Activated CD4-positive, alpha-beta T cell treated with anti-CD3 and anti-CD28 coated beads, Interleukin-10, Interleukin-2, amounts not matched to agents 100 ng/mL and 50 ng/mL, durations not matched to agents 16 hours and 8 hours (primary cell): ENCODE measurements at regions not wholly inside any gene's neighbourhood (a gene's known extent, or its start where the extent isn't known, plus 50 kb on each side); places are given as distances from the start of the nearest gene placed in this dataset.

ENCODE experiments used
- DNase-seq: peaks from one replicate; pipeline ENCODE4 v3.0.0-alpha.2; 2020

DNA sequence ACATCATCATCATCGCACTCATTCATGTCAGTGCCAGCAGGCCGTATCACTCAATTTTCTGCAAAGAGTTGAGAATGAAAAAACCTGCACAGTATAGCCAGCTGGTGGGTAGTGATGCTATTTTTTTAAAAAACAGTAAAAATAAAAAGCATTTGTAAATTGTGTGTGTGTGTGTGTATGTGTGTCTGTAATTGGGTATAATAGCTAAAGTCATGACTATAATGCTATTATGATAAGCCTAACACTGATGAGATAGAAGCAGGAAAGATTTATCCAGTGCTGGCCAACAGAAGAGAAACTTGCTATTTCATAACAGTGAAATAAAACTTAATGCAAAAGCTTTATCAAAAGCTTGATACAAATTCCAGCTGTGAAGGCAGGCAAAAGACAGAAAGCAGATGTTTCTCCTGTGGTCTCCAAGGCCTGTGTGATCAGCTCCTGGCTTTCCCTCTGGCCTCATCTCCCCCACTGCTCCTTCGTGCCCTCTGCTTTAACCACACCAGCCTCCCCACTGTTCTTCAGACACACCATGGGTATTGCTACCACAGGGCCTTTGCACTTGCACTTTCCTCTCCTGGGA lies 206.2 kb upstream of the IRX5 start:
- no peak for DNase-seq

DNA sequence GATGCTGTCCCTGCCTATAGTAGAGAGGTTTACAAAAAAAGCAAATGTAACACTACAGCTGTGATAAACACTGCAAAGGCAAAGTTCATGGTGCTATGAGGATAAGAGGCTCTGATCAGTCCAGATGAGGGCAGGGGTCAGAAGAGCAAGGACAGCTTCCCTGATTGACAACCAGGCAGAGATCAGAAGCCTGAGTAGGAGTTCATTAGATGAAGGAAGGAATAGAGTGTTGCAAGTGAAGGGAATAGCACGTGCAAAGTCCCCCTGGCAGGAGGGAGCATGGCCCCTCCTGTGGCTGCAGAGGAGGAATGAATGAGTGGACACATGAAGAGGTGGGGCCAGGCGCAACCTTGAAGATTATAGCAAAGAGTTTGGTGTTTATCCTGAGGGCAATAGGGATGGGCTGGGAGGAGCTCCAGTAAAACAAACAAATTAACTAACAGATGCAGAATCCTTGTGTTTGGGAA lies 208.4 kb upstream of the IRX5 start:
- DNase-seq = no peak

DNA sequence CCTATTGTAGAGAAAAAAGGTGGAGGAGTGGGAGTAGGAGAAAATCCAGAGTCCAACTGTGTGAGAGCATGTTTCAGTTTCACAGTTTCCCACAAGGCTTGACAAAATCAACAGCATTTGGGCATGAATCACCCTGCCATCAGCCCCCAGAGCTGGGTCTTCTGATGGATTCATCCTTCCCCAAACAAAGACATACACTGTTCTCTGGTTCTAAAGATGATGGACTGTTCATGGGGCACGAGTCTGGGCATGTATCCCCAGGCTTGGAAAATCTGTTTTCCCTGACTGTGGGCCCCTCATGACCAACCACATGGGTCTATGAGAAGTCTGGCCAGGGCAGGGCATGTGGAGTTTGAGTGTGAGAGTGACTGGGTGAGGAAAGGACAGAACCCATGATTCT lies 210.4 kb upstream of the IRX5 start:
- DNase-seq = no peak

DNA sequence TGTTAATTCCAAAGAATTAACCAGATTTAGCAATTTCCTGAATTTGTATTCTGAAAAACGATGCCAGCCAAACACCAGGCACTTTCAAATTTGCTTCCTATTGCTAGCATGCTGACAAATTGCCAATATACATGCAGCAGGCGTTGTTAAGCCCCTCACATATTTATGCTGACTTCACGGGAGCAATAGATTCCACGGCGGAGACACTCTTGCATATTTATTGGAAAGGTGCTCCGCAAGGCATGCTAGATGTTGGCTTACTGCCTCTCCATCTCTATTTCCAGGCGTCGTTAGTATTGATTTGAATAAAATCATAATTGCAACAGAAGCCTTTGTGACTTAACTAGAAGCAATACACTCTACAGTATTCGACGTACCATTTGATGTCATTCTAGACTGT lies 211.0 kb upstream of the IRX5 start:
- no peak for DNase-seq

DNA sequence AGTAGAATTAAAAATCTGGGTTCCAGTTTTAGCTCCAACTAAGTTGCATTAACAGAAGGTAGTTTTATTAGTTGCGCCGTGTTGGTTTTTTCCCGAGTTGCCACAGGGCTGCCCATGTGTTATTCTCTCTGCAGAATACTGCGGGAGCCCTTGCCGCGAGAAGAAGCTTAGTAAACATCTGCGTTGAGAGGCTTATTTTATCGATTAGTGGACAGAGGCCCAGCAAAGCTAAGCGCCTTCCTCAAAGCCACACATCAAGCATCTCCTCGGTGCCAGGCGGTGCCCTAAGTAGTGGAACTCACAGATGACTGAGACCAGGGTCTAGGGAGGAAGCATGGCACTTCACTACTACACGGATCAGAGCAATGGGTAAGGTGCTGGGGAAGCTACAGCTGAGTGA lies 212.3 kb upstream of the IRX5 start:
- DNase-seq = no peak

DNA sequence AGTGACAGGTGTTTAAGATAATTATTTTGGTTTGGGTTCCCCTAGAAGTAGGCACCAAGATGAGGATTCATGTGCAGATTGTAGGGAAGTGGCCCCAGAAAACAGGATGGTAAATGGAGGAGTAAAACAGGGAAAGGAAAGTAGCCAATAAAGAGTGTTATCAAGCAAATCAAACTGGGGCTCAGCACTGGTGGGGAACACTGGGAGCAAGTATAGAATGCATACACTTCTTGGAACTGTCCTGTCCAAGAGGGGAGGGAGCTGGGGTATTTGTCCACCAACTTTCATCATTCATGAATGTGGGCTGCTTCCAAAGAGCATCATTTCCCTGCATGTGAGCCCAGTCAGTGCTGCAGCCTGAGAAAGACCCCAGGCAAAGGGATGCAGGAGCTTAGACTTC lies 215.7 kb upstream of the IRX5 start:
- DNase-seq = no peak

DNA sequence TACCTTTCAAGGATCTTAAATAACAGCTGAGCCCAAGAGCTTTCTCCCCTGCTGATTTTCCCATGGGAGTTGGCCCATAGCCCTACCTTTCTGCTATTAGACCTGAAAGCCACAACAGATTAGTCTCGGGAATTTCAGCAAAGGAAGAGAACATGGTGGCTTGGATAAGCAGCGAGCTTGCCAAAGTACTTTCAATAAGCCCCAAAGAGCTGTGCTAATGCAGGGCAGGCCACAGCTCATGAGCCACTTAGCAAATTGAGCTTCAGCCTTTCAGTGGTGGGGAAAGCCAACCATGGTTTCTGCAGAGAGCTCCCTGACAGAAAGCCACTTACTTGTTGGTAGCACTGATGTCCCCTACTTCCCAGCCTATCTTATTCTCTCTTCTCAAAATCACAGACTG lies 217.8 kb upstream of the IRX5 start:
- no peak for DNase-seq

DNA sequence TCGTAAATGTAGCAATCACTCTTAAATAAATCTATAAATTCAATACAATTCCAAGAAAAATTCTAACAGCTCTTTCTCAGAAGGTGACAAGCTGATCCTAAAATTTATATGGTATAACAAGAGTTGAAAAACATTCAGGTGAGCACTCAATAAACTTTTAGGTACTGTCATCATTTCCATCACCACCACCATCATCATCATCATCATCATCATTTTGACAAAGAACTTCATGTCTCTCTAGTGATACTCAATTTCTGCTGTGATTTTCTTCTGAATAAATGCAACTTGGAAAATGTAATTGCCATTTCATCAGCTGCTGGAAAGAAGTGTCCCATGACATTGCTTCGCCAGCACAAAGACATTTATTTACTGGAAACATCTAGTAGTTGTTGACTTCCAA lies 222.9 kb upstream of the IRX5 start:
- no peak for DNase-seq

DNA sequence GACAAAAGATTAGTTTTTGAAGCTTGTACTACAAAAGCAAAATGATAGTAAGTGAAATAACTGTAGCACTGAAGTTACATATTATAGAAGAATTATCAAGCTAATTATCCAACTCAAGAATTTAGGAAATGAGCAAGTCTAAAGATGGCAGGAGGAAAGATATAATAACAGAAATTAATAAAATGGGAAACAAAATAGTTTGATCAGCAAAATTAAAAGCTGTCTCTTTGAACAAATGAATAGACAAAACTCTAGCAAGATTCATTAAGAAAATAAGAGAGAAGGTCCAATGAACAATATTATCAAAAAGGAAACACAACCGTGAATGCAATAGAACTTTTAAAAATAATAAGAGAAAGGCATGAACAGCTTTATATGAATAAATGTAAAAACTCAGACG lies 224.3 kb upstream of the IRX5 start:
- no peak for DNase-seq

DNA sequence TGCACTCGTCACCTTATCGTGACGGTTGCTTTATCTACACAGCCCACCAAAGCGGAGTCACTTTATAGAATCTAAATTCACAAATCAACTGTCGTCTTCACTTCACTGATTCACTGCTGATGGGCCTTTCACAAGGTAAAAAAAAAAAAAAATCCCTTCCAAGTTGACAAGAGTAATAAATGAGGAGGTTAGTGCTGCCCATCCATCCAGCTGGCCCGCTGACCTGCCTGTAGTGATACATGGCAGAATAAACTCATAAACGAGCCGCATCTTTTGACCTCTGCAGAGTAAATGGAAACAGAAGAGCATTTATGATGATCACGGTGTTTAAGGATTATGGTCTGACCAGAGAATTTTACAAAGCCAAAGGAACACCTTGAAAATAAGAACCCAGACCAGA lies 227.3 kb upstream of the IRX5 start:
- DNase-seq = no peak

DNA sequence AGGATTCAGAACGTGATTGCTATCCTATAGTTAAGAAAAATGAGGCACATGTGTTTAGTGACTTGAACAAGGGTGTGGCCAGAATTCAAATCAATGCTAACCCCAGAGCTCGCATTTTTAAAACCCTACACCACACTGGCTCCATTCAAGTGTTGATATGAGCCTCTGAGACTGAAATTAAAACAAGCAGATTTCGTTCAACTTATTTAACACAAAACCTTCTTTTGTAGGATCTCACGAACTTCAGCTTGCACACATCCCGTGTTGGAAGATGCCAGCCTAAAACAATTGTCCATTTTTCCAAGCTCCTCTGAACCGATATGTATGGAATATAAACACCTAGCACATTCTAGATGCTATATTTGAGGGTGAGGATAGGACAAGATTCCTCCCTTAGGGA lies 231.0 kb upstream of the IRX5 start:
- no peak for DNase-seq

DNA sequence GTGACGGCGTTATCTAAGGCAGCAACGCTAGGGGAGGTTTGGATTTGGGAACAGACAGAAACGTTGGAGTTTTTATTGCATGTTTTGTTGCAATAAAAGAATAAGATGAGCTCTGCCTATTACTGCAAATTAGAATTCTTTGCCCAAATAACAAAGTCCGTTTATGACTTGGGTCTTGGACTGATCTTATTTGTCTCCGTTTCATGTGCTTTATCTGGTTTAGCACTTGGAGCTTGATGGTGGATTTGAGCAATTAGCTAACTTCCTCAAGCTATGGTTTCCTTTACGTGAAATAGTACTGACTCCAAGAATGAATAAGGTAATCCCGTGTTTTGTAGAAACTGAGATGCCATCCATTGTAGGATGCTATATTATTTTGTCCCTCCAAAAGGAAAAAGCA lies 233.0 kb upstream of the IRX5 start:
- DNase-seq = no peak

DNA sequence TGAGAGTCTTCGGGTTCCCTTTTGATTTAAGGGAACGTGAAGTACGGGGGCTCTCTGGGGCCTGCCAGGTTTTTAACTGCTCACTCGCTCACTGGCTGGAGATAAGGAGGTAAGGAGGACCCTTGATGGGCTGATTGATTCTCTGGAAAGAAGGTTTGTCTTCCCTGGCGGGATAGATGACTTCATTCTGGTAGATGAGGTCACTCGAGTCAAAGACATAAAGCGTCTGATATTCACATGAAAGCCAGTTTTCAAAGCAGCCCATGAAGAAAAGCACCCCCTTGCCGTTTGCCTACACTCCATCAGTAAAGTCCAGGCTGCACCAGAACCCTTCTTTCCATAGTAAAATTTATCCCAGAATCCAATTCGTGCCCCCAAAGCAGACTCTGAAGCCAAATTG lies 233.7 kb upstream of the IRX5 start:
- DNase-seq = no peak

DNA sequence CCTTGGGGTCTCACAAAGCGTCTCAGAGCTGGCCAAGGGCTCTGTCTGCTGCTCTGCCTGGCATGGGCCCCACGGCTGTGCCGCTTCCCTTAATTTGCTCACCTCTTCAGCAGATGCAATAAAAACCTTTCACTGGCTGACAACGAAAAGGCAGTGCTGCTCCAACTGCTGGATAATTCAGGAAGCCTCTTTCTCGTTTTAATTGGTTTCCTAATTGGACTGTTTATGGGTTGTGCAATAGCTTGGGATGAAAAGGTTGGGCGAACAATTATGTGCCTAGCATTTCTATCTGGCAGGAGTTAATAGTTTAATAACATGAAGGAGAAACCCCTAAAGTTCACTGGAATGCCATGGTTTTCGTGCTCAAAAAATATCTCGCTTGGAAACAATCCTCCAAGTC lies 234.1 kb upstream of the IRX5 start:
- DNase-seq = no peak

DNA sequence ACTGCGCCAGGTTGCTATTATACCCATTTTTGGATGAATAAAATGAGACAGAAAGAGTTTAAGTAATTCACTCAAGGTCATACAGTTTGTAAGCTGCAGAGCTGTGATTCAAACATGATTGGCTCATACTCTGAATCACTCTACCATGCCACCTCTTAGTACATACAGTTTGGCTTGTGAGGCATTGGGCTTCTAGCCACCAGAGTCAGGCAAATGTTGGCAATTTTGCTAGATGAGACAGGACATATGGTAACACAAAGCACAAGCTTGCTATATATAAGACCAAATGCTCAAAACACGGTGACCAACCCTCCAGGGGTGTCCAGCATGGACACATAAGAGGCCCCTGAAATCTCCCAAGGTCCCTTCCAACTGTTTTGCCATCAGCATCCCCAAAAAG lies 236.0 kb upstream of the IRX5 start:
- no peak for DNase-seq

DNA sequence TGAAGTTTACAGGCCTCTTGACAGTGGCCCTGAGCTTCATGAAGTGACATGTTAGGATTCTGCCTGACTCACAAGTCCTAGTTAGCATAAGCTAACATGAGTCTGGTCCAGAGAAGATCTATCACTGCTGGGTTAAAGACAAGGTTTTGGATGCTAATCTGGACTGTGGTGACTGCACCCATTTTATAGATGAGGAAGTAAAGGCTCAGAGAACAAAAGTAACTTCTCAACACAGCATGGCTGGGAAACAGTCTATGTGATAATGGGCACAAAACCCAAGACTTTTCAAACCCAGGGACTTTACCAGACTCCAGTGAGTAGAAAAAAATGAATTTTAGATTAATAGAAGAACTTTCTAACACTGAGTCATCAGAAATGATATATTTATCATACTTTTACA lies 236.8 kb upstream of the IRX5 start:
- DNase-seq = no peak

DNA sequence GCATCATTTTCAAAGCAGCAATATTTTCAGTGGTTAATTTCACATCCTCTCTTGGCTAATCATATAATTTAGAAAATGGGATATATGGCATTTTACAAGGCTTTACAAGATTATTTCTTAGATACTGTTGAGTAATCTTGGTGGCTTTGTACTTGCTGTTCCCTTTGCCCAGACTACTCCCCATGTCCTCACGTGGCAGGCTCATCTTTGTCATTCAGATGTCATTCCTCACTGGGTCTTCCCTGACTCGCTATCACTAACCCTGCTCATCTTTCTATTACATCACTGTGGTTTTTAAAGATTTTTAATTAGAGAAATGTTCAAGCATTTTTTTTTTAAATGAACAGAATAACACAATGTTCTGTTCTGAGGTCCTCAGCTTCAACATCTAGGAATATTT lies 240.0 kb upstream of the IRX5 start:
- DNase-seq = no peak

DNA sequence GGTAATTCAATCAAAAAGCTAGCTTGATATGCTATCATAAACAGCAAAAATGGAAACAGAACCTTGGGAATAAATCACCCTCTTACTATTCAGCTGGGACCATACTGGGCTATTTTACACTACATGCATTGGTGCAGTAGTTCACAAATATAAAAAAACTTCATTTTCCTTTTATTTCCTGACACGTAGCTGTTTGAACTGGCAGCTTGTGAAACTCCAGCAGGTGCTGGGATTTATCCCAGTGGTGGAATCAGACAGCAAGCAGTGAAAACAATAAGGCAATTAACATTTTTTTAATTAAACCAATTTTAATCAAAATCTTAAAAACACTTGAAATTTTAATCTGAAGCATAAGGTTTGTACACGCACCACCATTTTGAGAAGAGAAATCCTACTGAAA lies 240.4 kb upstream of the IRX5 start:
- no peak for DNase-seq

DNA sequence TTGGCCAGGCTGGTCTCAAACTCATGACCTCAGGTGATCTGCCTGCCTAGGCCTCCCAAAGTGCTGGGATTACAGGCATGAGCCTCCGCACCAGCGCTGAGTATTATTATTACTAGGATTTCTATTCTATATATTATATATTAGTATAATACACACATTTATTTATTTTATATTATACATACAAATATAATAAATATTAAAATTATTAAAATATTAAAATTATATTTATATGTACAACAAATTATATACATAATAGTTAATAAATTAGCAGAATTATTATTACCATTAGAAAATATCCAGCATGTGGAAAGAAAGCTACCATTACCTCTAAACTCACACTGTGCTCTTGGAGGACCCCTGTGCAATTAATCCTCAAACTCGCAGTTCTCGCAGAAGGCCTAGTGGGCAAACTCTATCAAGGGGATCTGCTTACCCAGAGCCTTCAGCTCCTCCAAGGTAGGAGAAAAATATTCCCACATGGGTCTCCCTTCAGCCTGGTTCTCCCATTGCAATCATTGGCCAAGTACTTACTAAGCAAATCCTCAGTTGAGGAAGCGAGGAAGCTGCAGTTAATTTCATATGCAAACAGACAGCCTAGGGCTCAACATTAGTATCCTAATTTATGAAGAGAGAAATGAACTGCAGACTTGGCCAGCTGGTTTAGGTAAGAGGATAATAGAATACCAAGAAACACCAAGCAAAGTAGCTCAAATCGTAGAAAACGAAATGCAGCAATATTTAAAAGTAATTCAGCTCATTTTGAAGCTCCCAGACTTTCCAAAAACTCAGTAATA lies 241.4 kb upstream of the IRX5 start:
- DNase-seq = no peak

DNA sequence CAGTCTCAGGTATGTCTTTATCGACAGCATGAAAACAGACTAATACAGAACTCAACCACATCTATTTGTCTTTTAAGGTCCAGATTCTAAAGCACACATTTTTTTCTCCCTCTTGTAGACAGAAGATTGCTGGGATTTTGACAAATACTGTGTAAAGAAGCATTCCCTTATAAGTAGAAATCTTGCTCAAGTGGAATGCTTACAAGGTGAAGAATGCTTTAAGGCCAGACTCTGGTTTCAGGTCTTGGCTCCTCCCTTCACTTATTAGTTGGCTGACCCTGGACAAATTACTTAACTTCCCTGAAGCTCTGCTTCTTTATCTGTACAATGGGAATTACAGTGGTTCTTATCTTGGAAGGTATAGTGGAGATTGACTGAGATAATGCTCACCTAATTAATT lies 242.3 kb upstream of the IRX5 start:
- DNase-seq = no peak

DNA sequence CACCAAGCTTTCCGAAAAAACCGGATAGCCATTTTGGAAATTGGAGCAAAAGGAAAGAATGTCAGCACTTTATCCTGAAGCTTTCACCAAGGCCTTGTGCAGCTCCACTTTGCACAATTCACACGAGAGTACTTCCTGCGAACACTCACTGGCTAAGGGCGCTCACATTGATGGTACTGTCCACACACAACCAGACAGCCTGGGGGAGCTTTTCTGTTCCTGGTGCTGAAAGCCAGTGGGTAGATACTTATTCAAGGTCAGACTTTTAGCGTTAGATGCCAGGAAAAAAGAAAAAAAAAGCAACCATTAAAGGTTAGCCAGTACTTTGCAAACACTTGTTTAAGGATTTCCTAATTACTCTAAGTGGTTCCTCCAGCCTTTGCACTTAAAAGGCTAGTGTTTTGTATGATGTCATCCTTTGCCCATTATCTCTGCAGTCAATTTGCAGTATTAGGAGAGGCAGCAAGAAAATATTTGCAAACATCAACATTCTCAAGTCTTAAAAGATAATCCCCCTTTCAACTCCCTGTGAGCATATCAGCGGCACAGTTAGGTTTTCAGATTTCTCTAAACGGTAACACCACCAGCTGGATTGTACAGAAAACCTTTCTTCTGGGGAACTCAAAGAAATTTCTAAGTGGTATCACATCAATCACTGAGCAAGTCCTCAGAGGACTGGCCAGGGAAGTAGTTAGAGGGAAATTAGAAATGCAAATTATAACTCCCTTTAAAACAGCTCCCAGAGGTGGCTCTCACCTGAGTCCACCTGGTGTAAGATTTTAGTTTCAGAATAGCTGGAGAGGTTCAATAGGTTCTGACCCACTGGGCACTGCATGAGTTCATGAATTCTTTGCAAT lies 243.4 kb upstream of the IRX5 start:
- DNase-seq = no peak

DNA sequence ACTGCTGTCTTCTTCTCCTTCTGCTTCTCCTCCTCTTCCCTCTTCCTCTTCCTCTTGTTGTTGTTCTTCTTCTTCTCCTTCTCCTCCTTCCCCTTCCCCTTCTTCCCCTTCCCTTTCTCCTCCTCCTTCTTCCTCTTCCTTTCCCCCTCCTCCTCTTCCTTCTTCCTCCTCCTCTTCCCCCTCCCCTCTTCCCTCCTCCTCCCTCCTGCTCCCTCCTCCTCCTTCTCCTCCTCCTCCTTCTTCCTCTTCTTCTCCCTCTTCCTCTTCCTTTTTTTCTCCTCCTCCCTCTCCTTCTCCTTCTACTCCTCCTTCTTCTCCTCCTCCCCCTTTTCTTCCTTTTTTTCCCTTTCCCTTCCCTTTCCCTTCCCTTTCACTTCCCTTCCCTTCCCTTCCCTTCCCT lies 245.0 kb upstream of the IRX5 start:
- DNase-seq = no peak

DNA sequence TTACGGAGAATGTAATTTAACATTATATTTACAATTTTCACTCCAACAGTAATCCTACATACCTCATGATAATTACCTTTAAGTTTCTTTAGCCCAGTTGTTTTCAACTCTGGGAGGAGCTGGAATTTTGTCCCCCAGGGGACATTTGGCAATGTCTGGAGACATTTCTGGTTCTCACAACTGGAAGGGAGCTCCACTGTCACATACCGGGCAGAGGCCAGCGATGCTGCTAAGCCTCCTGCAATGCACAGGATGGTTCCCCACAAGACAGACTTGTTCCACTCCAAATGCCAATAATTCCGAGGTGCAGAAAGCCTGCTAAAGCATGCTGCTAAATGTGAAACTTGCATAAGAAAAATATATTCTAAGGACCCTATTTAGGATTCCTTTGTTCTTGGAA lies 251.1 kb upstream of the IRX5 start:
- no peak for DNase-seq

DNA sequence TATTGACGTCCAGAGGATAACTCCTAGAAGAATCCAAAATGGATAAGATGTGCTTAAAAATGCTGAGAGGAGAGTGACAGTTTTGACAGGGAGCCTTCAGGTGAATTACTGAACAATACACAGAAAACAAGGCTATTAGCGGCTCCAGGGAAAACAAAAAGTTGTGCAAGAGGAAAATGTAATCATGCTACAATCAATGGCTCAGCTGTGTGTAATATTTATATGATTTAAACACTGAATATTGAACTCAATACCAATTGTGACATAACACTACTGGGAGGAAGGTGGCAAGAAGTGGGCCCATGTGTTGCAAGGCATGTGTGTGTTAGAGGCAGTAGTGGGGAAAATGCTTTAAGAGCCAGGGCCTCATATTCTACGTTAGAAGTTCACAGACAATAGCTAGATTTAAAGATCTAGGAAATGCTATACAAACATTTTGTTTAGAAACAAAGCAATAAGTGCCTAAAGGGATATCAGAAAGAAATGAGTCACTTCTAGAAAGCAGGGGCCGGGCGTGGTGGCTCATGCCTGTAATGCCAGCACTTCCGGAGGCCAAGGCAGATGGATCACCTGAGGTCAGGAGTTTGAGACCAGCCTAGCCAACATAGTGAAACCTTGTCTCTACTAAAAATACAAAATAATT lies 253.2 kb upstream of the IRX5 start:
- no peak for DNase-seq
